HEK293 (cell line): ENCODE measurements at regions not wholly inside any gene's neighbourhood (a gene's known extent, or its start where the extent isn't known, plus 50 kb on each side); places are given as distances from the start of the nearest gene placed in this dataset.

ENCODE experiments used
- CTCF ChIA-PET: fragments of 350-600 bp; formaldehyde crosslinking; extraction: SDS; loops from one replicate; lab custom pipeline; 2021; ENCODE audit warnings: antibody characterized with exemption; lab: Yijun Ruan, JAX
- POLR2A ChIA-PET: fragments of 300-600 bp; formaldehyde crosslinking; extraction: SDS; loops from one replicate; lab custom pipeline; 2020; ENCODE audit warnings: antibody characterized with exemption, inconsistent platforms; lab: Yijun Ruan, JAX
- H3K27ac ChIP-seq: fragments of 200-500 bp; sonication (Bioruptor generic); 2 replicates; pipeline ENCODE4 v1.5.1; 2014; ENCODE audit warnings: low read depth, low read length, control low read depth, inconsistent platforms; ENCODE audit errors: extremely low read depth
- H3K36me3 ChIP-seq, 2 experiments: fragments of 200-500 bp in 1 of 2; sonication (Bioruptor generic) in 1 of 2; 1 replicate in 1 of 2; 2 replicates in 1 of 2; pipeline ENCODE4 v1.5.1; 2014 to 2017; ENCODE audit warnings: inconsistent platforms in 2 of 2, low read length in 2 of 2; ENCODE audit not compliant: control insufficient read depth in 2 of 2, insufficient read depth in 1 of 2
- H3K4me1 ChIP-seq: fragments of 200-500 bp; sonication (Bioruptor generic); 2 replicates; pipeline ENCODE4 v1.5.1; 2014; ENCODE audit warnings: mild to moderate bottlenecking, low read length, inconsistent platforms; ENCODE audit not compliant: control insufficient read depth, insufficient read depth
- H3K4me3 ChIP-seq: 2 replicates; pipeline ENCODE4 v1.5.1; 2011; ENCODE audit warnings: low read depth, mild to moderate bottlenecking, control low read depth, low read length, moderate library complexity
- H3K9me3 ChIP-seq: fragments of 200-500 bp; sonication (Bioruptor generic); 2 replicates; pipeline ENCODE4 v1.5.1; 2014; ENCODE audit warnings: low read depth, low read length, inconsistent platforms; ENCODE audit not compliant: control insufficient read depth, insufficient read depth
- BCL11B ChIP-seq: fragments of 450-650 bp; formaldehyde crosslinking; IDR thresholded peaks from 2 replicates; pipeline ENCODE4 v1.5.1; 2016; ENCODE audit warnings: low read depth, missing biosample characterization, missing genetic modification characterization
- GLI2 ChIP-seq: fragments of 450-650 bp; formaldehyde crosslinking; IDR thresholded peaks from 2 replicates; pipeline ENCODE4; 2017; ENCODE audit warnings: missing biosample characterization, missing genetic modification characterization, low read depth, borderline replicate concordance
- HOXC10 ChIP-seq: sonication (generic); formaldehyde crosslinking; IDR thresholded peaks from 2 replicates; pipeline ENCODE4 v1.8.1; 2023; ENCODE audit warnings: mild to moderate bottlenecking, missing genetic modification reagents
- KLF1 ChIP-seq: fragments of 450-650 bp; formaldehyde crosslinking; IDR thresholded peaks from 2 replicates; pipeline ENCODE4 v1.5.1; 2016; ENCODE audit warnings: missing biosample characterization, missing genetic modification characterization
- KLF16 ChIP-seq: fragments of 450-650 bp; formaldehyde crosslinking; IDR thresholded peaks from 2 replicates; pipeline ENCODE4 v1.5.1; 2017; ENCODE audit warnings: missing biosample characterization, missing genetic modification characterization
- REPIN1 ChIP-seq: fragments of 450-650 bp; formaldehyde crosslinking; IDR thresholded peaks from 2 replicates; pipeline ENCODE4 v1.5.1; 2017; ENCODE audit warnings: missing biosample characterization, missing genetic modification characterization, low read depth
- SCRT1 ChIP-seq: fragments of 450-650 bp; formaldehyde crosslinking; IDR thresholded peaks from 2 replicates; pipeline ENCODE4 v1.5.1; 2016; ENCODE audit warnings: missing biosample characterization, missing genetic modification characterization, borderline replicate concordance
- SP2 ChIP-seq: fragments of 450-650 bp; formaldehyde crosslinking; IDR thresholded peaks from 2 replicates; pipeline ENCODE4 v1.5.1; 2016; ENCODE audit warnings: missing biosample characterization, missing genetic modification characterization
- ZBTB17 ChIP-seq: fragments of 450-650 bp; formaldehyde crosslinking; IDR thresholded peaks from 2 replicates; pipeline ENCODE4 v1.5.1; 2016; ENCODE audit warnings: missing biosample characterization, missing genetic modification characterization
- ZNF146 ChIP-seq: fragments of 450-650 bp; formaldehyde crosslinking; IDR thresholded peaks from 2 replicates; pipeline ENCODE4 v1.5.1; 2016; ENCODE audit warnings: missing biosample characterization, missing genetic modification characterization
- ZNF221 ChIP-seq: fragments of 450-650 bp; formaldehyde crosslinking; IDR thresholded peaks from 2 replicates; pipeline ENCODE4 v1.5.1; 2017; ENCODE audit warnings: missing biosample characterization, missing genetic modification characterization, borderline replicate concordance
- ZNF274 ChIP-seq, 2 experiments: fragments of 200-500 bp in 1 of 2; fragments of 450-650 bp in 1 of 2; sonication (Bioruptor generic) in 1 of 2; formaldehyde crosslinking in 1 of 2; IDR thresholded peaks; 2 replicates each; pipeline versions ENCODE4 v1.5.1 to v1.6.1; 2014 to 2016; ENCODE audit warnings: borderline replicate concordance in 1 of 2, inconsistent platforms in 1 of 2, low read length in 1 of 2, missing biosample characterization in 1 of 2, missing genetic modification characterization in 1 of 2
- ZNF302 ChIP-seq: fragments of 450-650 bp; formaldehyde crosslinking; IDR thresholded peaks from 2 replicates; pipeline ENCODE4 v1.5.1; 2016; ENCODE audit warnings: missing biosample characterization, missing genetic modification characterization, low read depth
- ZNF350 ChIP-seq: fragments of 450-650 bp; formaldehyde crosslinking; IDR thresholded peaks from 2 replicates; pipeline ENCODE4 v1.5.0; 2017; ENCODE audit warnings: missing biosample characterization, mild to moderate bottlenecking, missing genetic modification characterization
- ZNF416 ChIP-seq: fragments of 450-650 bp; formaldehyde crosslinking; IDR thresholded peaks from 2 replicates; pipeline ENCODE4 v1.5.1; 2016; ENCODE audit warnings: missing biosample characterization, missing genetic modification characterization
- ZNF48 ChIP-seq: fragments of 450-650 bp; formaldehyde crosslinking; IDR thresholded peaks from 2 replicates; pipeline ENCODE4 v1.5.1; 2016; ENCODE audit warnings: missing biosample characterization, missing genetic modification characterization
- ZNF529 ChIP-seq: fragments of 450-650 bp; formaldehyde crosslinking; IDR thresholded peaks from 2 replicates; pipeline ENCODE4 v1.5.1; 2017; ENCODE audit warnings: missing genetic modification characterization, missing biosample characterization; ENCODE audit not compliant: insufficient replicate concordance
- ZNF544 ChIP-seq: fragments of 450-650 bp; formaldehyde crosslinking; IDR thresholded peaks from 2 replicates; pipeline ENCODE4 v1.5.0; 2017; ENCODE audit warnings: missing biosample characterization, missing genetic modification characterization
- ZNF558 ChIP-seq: fragments of 450-650 bp; formaldehyde crosslinking; IDR thresholded peaks from 2 replicates; pipeline ENCODE4 v1.5.1; 2016; ENCODE audit warnings: missing biosample characterization, missing genetic modification characterization
- ZNF596 ChIP-seq: fragments of 450-650 bp; IDR thresholded peaks from 2 replicates; pipeline ENCODE4 v1.5.0; 2018; ENCODE audit warnings: missing biosample characterization, mild to moderate bottlenecking, missing genetic modification characterization, moderate library complexity
- ZNF626 ChIP-seq: fragments of 450-650 bp; sonication (Bioruptor Pico); formaldehyde crosslinking; IDR thresholded peaks from 2 replicates; pipeline ENCODE4 v1.5.1; 2018; ENCODE audit warnings: missing biosample characterization, missing genetic modification characterization, inconsistent platforms
- ZNF629 ChIP-seq: fragments of 450-650 bp; formaldehyde crosslinking; IDR thresholded peaks from 2 replicates; pipeline ENCODE4 v1.5.1; 2017; ENCODE audit warnings: missing biosample characterization, missing genetic modification characterization
- ZNF654 ChIP-seq: fragments of 450-650 bp; formaldehyde crosslinking; IDR thresholded peaks from 2 replicates; pipeline ENCODE4 v1.5.1; 2016; ENCODE audit warnings: low read depth, missing biosample characterization, missing genetic modification characterization
- ZSCAN16 ChIP-seq: fragments of 450-650 bp; formaldehyde crosslinking; IDR thresholded peaks from 2 replicates; pipeline ENCODE4 v1.5.1; 2016; ENCODE audit warnings: missing biosample characterization, missing genetic modification characterization
- TF ChIP-seq, protein P1 (sequence below): fragments of 450-650 bp; formaldehyde crosslinking; IDR thresholded peaks from 2 replicates; pipeline ENCODE4 v1.5.1; 2016; ENCODE audit warnings: missing biosample characterization, missing genetic modification characterization, low read depth
- TF ChIP-seq, protein P2 (sequence below): fragments of 450-650 bp; formaldehyde crosslinking; IDR thresholded peaks from 2 replicates; pipeline ENCODE4 v1.5.1; 2017; ENCODE audit warnings: missing biosample characterization, missing genetic modification characterization

DNA sequence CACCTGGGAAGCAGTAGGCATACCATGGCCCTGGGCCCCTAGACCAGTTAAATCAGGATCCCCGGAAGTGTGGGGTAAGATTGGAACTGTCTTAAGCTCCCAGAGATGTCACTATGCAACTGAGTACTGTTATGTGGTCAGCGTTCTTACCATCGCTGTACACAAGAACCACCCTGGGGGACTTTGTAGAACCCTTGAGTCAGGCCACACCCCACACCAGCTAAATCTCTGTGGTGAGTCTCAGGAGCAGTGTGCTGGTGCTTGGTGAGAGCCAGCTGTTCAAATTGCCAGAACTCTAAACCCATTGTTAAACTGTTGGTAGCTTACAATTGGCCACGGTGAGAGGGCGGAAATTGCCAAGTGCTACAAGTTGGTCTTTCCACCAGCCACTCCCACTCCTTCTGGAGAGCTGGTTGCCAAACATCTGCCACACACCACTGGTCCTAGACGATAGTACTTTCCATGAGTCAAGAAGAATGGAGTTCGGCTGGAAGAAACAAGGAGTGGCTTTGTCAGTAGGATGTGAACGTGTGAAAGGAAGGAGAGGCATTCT is 80.5 kb upstream of the SYNDIG1 start (continued):
- TF ChIP-seq, protein P1, sequence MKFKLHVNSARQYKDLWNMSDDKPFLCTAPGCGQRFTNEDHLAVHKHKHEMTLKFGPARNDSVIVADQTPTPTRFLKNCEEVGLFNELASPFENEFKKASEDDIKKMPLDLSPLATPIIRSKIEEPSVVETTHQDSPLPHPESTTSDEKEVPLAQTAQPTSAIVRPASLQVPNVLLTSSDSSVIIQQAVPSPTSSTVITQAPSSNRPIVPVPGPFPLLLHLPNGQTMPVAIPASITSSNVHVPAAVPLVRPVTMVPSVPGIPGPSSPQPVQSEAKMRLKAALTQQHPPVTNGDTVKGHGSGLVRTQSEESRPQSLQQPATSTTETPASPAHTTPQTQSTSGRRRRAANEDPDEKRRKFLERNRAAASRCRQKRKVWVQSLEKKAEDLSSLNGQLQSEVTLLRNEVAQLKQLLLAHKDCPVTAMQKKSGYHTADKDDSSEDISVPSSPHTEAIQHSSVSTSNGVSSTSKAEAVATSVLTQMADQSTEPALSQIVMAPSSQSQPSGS (tag by site-specific recombination): no peak
- TF ChIP-seq BCL11B (tag by site-specific recombination) (no peak), ZSCAN16 (tag by site-specific recombination) (no peak), KLF1 (no peak), ZNF626 (no peak), GLI2 (tag by site-specific recombination) (no peak)

GRCh38 chr20:24385547-24385946 is 83.9 kb upstream of the SYNDIG1 start:
- ChIA-PET CTCF (interaction anchor here (0.7 kb wide), 1 partner anchor 388 kb away, joined by 3 read pairs; no protein-coding TSS in a partner anchor), POLR2A (no interaction called here)
- Histone ChIP-seq H3K4me3 (no peak overlapping the region), H3K4me1 (peaks cover 3% of the 10 kb centered on the region; the same call in 1 of the 2 replicates), H3K27ac (no peak overlapping the region), H3K9me3 (no peaks in the 10 kb centered on the region), H3K36me3 (no peaks in the 10 kb centered on the region)
- no peak for TF ChIP-seq HOXC10 (CRISPR knock-in tag)
- no peak for TF ChIP-seq KLF16 (tag by site-specific recombination)
- TF ChIP-seq, protein P2, sequence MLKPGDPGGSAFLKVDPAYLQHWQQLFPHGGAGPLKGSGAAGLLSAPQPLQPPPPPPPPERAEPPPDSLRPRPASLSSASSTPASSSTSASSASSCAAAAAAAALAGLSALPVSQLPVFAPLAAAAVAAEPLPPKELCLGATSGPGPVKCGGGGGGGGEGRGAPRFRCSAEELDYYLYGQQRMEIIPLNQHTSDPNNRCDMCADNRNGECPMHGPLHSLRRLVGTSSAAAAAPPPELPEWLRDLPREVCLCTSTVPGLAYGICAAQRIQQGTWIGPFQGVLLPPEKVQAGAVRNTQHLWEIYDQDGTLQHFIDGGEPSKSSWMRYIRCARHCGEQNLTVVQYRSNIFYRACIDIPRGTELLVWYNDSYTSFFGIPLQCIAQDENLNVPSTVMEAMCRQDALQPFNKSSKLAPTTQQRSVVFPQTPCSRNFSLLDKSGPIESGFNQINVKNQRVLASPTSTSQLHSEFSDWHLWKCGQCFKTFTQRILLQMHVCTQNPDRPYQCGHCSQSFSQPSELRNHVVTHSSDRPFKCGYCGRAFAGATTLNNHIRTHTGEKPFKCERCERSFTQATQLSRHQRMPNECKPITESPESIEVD (tag by site-specific recombination): no peak
- TF ChIP-seq ZNF48 (tag by site-specific recombination): no peak
- no peak for TF ChIP-seq ZNF350
- no peak for TF ChIP-seq ZNF302 (tag by site-specific recombination)
- TF ChIP-seq ZNF596 (tag by site-specific recombination): no peak
- TF ChIP-seq ZNF146 (tag by site-specific recombination): no peak
- no peak for TF ChIP-seq REPIN1 (tag by site-specific recombination)
- TF ChIP-seq ZNF221 (tag by site-specific recombination): no peak
- TF ChIP-seq ZNF416 (tag by site-specific recombination): no peak
- TF ChIP-seq ZNF654: no peak
- no peak for TF ChIP-seq ZNF544 (tag by site-specific recombination)
- no peak for TF ChIP-seq ZNF529 (tag by site-specific recombination)
- no peak for TF ChIP-seq ZNF274 (IDR thresholded peaks at IDR 0.05; ENCODE audit: low read length)
- TF ChIP-seq ZNF274 (tag by site-specific recombination; IDR thresholded peaks at IDR 0.05; ENCODE audit: borderline replicate concordance): no peak
- TF ChIP-seq SP2 (tag by site-specific recombination): no peak
- no peak for TF ChIP-seq ZNF629 (tag by site-specific recombination)
- TF ChIP-seq ZBTB17 (tag by site-specific recombination): no peak
- TF ChIP-seq ZNF558 (tag by site-specific recombination): no peak
- TF ChIP-seq SCRT1 (tag by site-specific recombination): no peak
